ENCODE measurements at regions not wholly inside any gene's neighbourhood (a gene's known extent, or its start where the extent isn't known, plus 50 kb on each side); places are given as distances from the start of the nearest gene placed in this dataset.

- TF ChIP-seq REST (IDR thresholded peaks at IDR 0.05; ENCODE audit: insufficient replicate concordance, low read depth) (no peak), GABPA (IDR thresholded peaks at IDR 0.05; ENCODE audit: low read depth) (no peak), CTCF (IDR thresholded peaks at IDR 0.05; ENCODE audit: insufficient read depth, low read length) (no peak), POLR2AphosphoS5 (IDR thresholded peaks at IDR 0.05; ENCODE audit: low read depth) (no peak), SPI1 (IDR thresholded peaks at IDR 0.05; ENCODE audit: borderline replicate concordance, low read depth) (no peak)
- no peak for DNase-seq (ENCODE audit: low read depth in 1 of 2, low spot score in 1 of 2)
- no peaks in the 10 kb centered on the region for H3K27me3 ChIP-seq (ENCODE audit: insufficient read depth, poor library complexity, severe bottlenecking)
- no peak overlapping the region for H3K4me3 ChIP-seq (replicated peaks; ENCODE audit: insufficient read depth, low read length)
- no peak overlapping the region for H3K27ac ChIP-seq (replicated peaks)
Observed at GRCh38 chr4:24240655-24241054, 343.7 kb downstream of the DHX15 start.

GRCh38 chr4:24237709-24238108 lies 346.6 kb downstream of the DHX15 start:
- Histone ChIP-seq H3K27ac (replicated peaks) (no peak overlapping the region), H3K4me3 (replicated peaks; ENCODE audit: insufficient read depth, low read length) (no peak overlapping the region), H3K27me3 (ENCODE audit: insufficient read depth, poor library complexity, severe bottlenecking) (no peaks in the 10 kb centered on the region)
- no peak for DNase-seq (ENCODE audit: low read depth in 1 of 2, low spot score in 1 of 2)
- TF ChIP-seq CTCF (IDR thresholded peaks at IDR 0.05; ENCODE audit: insufficient read depth, low read length), result no peak
- no peak for TF ChIP-seq POLR2AphosphoS5 (IDR thresholded peaks at IDR 0.05; ENCODE audit: low read depth)
- no peak for TF ChIP-seq SPI1 (IDR thresholded peaks at IDR 0.05; ENCODE audit: borderline replicate concordance, low read depth)
- TF ChIP-seq GABPA (IDR thresholded peaks at IDR 0.05; ENCODE audit: low read depth), result no peak
- TF ChIP-seq REST (IDR thresholded peaks at IDR 0.05; ENCODE audit: insufficient replicate concordance, low read depth), result no peak

- H3K27me3 ChIP-seq (ENCODE audit: insufficient read depth, poor library complexity, severe bottlenecking), result no peaks in the 10 kb centered on the region
Observed at GRCh38 chr4:24236532-24236931, 346.7 kb upstream of the PPARGC1A start.

More at GRCh38 chr4:24236532-24236931, 346.7 kb upstream of the PPARGC1A start:
- Histone ChIP-seq H3K4me3 (replicated peaks; ENCODE audit: insufficient read depth, low read length) (no peak overlapping the region), H3K27ac (replicated peaks) (no peak overlapping the region)
- DNase-seq (ENCODE audit: low read depth in 1 of 2, low spot score in 1 of 2), result no peak
- TF ChIP-seq REST (IDR thresholded peaks at IDR 0.05; ENCODE audit: insufficient replicate concordance, low read depth) (no peak), SPI1 (IDR thresholded peaks at IDR 0.05; ENCODE audit: borderline replicate concordance, low read depth) (no peak), POLR2AphosphoS5 (IDR thresholded peaks at IDR 0.05; ENCODE audit: low read depth) (no peak), CTCF (IDR thresholded peaks at IDR 0.05; ENCODE audit: insufficient read depth, low read length) (no peak), GABPA (IDR thresholded peaks at IDR 0.05; ENCODE audit: low read depth) (no peak)

All from HL-60 (cell line).